COLO668 (cell line): ENCODE measurements at regions not wholly inside any gene's neighbourhood (a gene's known extent, or its start where the extent isn't known, plus 50 kb on each side); places are given as distances from the start of the nearest gene placed in this dataset.

ENCODE experiments used
- DNase-seq: peaks from one replicate; lab custom pipeline; 2025; ENCODE audit not compliant: unreplicated experiment; lab: John Stamatoyannopoulos, UW

GRCh38 chr2:219991116-219991515, 363.7 kb downstream of the SLC4A3 start:
- no peak for DNase-seq

DNA sequence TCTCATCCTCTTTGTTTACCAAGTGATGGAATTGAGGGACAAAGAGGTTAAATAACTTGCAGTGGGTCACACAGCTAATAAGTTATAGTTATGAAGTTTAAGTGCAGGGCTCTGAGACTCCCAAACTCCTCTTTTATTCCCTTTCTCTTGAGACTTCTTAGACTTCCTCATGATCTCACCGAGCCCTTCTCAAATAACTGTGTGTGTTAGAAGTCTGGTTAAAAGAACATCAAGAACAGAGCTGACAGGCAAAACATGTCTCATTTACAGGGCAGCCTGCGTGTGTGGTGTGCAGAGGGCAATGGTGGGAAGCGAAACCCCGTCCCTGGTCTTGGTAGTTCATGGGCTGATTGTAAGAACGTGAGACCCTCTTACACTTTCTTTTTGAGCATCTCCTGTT, 368.0 kb downstream of the SLC4A3 start:
- DNase-seq: no peak

DNA sequence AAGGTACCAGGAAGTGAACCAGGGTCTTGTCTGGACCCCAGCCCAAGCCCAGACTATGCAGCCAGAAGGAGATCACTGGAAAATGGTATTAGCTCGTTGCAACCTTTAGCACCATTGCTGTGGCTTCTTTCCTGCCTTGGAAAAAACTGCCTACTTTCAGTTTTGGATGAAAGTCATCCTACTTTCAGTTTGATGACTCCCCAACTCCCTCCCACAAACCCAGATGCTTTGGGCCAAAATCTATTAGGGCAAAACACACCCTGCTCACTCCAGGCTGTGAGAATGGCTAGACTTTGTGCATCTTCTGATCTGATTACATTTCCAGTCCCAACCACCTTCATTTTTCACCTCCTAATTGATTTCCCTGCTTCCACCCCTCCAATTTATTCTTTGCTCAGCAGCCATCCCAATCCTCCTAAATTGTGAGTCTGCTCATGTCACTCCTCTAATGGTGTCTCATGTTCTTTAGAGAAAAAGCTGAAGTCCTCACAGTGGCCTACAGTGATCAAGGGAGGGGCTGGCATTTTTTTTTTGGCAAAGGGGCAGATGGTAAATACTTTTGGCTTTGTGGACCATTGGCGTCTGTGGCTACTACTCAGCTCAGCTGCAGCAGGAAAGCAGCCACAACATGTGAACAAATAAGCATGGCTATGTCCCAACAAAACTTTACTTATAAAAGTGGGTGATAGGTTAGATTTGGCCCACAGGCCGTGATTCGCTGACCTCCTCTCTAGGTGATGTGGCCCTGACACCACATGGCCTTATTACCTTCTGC, 368.7 kb downstream of the SLC4A3 start:
- DNase-seq: no peak

DNA sequence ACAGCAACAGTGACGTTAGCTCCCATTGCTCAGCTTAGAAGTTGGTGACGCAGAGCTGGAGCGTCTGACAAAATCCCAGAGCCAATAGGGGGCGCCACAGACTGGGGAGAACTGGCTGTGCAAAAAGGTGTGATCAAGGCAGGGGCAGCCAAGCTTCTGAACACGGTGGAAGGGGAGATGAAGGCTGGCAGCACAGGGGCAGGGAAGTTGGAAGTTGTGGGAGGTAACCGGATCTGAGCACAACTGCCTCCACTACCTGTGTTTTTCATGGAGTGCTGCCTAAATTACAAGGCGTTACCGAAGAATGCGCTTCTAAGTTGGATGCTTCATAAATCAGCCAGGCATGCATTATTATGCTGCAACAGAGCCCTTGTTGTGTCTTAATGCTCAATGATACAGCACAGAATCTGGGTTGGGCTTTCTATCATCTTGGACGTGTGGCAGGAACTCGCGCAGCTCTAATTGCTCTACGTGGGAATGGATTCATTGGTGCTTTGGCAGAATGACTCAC, 370.0 kb downstream of the SLC4A3 start:
- peak; percentile 33 for DNase-seq

DNA sequence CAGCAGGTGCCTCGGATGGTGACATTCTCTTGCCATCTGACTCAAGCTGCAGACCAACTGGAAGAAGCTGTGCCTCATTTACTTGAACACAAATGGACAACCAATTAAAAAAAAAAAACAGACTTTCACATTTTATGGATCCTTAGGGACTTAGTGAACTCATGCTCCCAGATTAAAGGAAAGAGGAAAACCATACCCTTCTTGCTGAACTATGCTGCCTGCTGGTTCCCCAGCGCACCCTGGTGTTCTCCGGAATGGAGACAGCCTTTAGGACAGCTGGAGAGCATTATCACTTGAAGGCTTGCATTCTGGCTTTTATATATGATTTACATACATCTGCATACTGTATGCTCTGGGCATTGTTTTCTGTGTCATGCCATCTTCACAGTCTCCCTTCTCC, 370.7 kb downstream of the SLC4A3 start:
- no peak for DNase-seq

- no peak for DNase-seq
These were observed 371.3 kb downstream of the SLC4A3 start for GRCh38 chr2:219998714-219999227.

DNA sequence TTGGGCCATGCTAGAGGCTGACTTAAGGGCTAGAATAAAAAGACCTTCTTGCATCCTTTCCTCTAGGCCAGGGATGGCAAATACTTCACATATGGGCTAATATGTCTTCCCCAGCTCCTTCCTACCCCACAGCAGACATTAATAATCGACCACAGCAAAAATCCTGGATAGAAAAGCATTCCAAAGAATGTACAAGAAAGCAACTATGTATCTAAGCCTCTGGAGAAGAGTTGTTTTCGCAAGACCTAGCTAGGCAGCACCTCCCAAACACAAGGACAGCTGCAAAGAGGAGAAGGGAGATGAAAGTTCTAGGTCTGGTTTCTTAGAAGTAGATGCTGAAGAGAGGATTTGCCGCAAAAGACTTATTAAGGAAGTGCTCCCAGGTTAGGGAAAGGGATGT, 372.6 kb downstream of the SLC4A3 start:
- DNase-seq: no peak

DNA sequence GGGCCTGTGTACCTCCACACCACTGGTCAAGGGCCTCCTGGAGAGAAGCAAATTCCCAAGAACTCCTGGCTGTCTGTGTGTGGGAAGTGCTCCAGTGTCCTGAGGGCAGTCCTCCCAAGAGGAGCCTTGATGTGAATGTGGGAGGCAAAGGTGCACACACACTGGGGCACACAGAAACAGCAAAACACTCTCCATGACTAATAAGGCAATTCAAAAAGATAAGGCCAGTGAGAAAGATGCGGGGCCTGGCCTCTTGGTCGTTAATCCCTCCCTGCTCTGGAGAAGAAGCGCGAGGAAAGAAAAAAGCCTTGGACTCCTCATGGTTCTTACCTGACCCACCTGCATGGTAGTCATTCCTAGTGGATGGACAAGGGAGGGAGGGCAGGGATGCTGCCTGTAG, 373.2 kb downstream of the SLC4A3 start:
- no peak for DNase-seq

DNA sequence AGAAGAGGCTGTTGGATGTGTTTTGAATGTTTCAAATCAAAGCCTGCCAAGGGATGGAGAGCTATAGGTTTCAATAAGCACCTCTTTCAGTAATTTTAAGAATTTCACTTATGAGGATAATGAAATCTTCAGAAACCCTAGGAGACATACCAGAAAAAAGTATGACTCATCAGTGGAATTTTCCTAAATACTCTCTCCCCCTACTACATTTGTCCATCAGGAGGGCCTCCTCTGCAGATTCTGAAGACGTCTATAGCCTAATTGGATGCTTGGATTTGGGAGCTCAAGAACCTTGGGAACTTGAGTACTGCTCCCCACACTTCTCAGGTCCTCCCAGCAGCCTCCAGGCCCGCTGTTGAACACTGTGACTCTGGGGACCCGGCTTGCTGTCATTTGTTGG, 374.3 kb downstream of the SLC4A3 start:
- DNase-seq: no peak

DNA sequence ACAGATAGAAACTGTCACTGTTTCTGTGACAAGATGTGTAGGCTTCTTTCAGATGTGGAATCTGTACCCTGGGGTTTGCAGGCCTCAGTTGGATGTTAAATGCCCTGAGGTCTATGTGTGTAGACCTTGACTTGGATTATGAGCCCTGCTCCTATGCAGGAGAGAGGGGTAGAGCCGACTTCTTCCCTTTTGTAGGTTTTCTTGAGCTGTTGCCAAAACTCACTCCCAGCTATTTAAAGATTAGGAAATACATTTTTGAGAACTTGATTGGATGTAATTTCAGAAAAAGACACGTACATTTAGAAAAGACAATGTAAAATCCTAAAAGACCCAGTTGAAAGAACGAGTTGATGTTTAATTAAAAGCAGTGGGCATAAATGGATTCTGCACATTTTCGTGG, 374.8 kb downstream of the SLC4A3 start:
- DNase-seq: no peak

- DNase-seq: no peak
These were observed 375.3 kb downstream of the SLC4A3 start for GRCh38 chr2:220002699-220003098.

DNA sequence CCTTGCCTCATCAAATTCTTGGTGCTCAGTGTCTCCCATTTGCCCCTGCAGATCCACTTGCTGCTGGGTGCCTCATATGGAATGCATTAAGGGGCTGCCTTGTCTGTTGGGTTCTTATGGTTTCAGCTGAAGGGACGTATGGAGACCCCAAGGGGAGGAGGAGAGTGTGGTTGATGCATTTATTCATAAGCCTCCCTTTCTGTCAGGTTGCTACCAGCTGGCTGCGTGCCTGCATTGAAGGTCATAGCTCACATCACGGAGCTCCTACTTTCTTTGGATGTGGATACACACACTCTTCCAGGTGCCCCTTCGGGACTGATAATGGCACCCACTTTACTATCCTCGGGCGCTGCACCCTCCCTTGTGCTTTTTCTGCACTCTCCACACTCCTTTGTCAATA, 377.9 kb downstream of the SLC4A3 start:
- DNase-seq: no peak

DNA sequence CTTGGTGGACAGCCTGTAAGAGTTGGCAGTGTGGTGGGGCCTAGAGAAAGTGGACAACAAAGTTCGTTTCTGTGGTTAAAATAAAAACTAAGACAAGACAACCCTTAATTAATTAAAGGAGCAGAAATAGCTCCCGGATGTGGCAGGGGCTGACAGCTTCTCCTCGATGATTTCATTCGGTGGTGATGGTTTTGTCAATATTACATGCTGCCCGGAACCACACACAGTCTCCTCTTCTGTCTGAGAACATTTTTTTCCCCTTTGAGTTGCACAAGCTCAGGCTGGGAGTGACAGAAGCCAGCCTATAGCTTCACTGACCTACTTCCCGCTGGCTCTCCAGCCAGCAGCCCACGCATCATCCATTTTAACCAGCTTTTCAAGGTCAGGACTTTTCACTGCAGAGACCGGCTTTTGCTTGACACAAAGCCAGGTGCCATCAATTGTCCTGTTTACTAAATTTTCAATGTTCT, 378.8 kb downstream of the SLC4A3 start:
- no peak for DNase-seq

GRCh38 chr2:220011859-220012258, 384.4 kb downstream of the SLC4A3 start:
- no peak for DNase-seq

DNA sequence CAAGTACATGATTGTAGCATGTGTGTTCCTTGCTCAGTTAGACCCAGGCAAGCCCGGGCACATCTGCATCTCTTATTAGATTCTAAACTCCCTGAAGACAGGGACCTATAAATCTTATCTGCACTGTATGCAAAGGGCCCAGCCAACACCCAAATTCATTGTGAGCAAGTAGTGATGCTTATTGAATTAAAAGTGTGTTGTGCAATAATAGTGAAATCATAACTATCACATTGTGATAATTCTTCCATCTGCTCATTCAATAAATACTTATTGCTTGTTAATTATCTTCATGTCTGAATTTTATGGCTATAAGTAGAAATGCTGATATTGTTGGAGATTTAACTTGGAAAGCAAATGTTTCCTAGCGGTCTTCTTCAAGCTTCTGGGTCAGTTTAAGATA, 387.5 kb downstream of the SLC4A3 start:
- no peak for DNase-seq

DNA sequence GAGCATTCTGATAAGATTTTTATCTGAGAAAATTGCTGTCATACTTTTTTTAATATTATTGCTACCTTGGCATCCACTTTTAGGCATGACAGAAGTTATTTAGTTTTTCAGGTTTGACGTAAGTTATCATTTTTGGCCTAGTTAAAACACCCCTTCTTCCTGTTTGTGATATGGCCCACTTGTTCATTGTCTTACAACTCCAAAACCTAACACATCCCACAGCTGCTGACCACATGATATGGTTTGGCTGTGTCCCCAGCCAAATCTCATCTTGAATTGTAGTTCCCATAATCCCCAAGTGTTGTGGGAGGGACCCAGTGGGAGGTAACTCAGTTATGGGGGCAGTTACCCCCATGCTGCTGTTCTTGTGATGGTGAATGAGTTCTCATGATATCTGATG, 388.1 kb downstream of the SLC4A3 start:
- DNase-seq: no peak

GRCh38 chr2:220025207-220025606, 397.8 kb downstream of the SLC4A3 start:
- no peak for DNase-seq

DNA sequence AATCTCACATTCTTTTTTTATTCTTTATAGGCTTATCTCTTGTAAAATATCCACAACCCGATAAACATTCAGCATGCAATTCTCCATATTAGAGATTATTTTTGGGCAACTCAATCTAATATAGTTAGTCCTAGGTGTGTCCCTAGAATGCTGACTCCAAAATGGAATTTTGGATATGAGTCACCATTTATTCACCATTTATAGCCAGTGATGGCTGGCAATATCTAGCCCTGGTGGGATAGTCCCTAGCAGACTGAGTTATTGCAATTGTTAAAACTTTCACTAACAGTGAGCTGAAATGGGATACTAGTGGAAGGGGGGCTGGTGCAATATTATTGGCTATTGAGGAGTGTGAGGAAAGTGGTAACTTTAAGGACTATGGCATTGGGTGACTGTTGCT, 401.6 kb downstream of the SLC4A3 start:
- DNase-seq: no peak

- DNase-seq: no peak
These were observed 406.1 kb downstream of the SLC4A3 start for GRCh38 chr2:220033546-220033945.

DNA sequence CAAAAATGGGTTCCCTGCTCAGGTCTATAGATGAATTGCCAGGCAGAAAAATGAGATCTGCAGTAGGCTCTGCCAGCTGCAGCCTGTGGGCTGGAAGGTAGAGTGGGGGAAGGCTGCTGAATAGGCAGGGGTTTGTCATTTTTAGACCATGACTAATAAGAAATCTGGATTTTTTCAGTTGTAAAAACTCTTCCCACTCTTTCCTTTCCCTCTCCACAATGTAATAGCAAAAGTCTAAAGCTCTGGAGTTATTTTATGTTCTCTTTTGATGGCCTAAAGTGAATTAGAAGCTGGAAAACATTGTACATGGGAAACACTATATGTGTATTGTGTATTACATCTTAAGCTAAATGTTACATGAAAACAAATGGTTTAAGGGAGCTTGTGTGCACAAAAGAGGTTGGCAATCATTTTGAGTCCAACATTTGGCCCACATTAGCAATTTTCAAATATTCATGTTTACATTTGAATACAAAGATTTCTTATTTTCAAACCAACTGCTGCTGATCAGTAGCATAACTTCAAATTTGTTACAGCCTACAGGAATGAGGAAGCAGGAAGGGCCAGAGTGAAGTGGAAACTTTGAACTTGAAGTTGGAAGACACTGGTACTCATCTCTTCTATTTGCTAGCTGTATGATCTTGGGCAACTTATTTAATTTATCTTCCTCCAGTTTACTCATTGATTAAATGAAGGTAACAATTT, 407.1 kb downstream of the SLC4A3 start:
- no peak for DNase-seq

DNA sequence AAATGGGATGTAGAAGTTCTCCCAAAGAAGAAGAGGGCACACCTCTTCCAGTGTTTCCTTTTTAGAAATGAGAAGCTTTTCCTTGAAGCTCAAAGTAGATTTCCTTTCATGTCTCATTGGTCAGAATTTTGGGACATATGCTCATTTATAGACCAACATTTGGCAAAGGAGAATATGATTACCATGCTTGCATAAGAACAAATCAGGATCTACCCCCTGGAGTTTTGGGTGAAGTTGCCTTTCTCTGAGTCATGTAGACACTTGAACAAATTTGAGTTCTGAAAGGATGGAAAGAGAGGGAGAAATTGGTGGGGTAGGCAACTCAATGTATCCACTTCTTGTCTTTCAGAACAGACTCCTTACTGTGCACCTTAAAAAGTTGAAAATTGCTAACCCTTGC, 409.0 kb downstream of the SLC4A3 start:
- DNase-seq: no peak

- DNase-seq: no peak
These were observed 412.9 kb downstream of the SLC4A3 start for GRCh38 chr2:220040346-220040745.
